ENCODE measurements at regions not wholly inside any gene's neighbourhood (a gene's known extent, or its start where the extent isn't known, plus 50 kb on each side); places are given as distances from the start of the nearest gene placed in this dataset.

- Histone ChIP-seq H3K27me3 (ENCODE audit: low read depth, low read length) (peaks cover 39% of the 10 kb centered on the region), H3K36me3 (replicated peaks; ENCODE audit: low read depth, low read length) (no peaks in the 10 kb centered on the region), H3K9me3 (ENCODE audit: insufficient read depth, low read length) (no peaks in the 10 kb centered on the region), H3K27ac (ENCODE audit: low read length) (no peak overlapping the region), H3K4me2 (ENCODE audit: low read length) (no peak overlapping the region), H3K4me1 (ENCODE audit: low read length) (no peaks in the 10 kb centered on the region), H3K79me2 (ENCODE audit: low read length) (no peaks in the 10 kb centered on the region), H2AFZ (ENCODE audit: low read depth, low read length) (no peak overlapping the region), H4K20me1 (ENCODE audit: insufficient read depth, low read length) (no peaks in the 10 kb centered on the region), H3K9ac (ENCODE audit: low read length) (no peak overlapping the region), H3K4me3 (ENCODE audit: low read length) (no peak overlapping the region)
- TF ChIP-seq EZH2phosphoT487 (IDR thresholded peaks at IDR 0.05; ENCODE audit: low read depth), result no peak
- TF ChIP-seq CTCF (IDR thresholded peaks at IDR 0.05; ENCODE audit: low read depth, low read length), result no peak
These were observed 269.3 kb downstream of the BUD13 start for GRCh38 chr11:116503216-116504160.

DNA sequence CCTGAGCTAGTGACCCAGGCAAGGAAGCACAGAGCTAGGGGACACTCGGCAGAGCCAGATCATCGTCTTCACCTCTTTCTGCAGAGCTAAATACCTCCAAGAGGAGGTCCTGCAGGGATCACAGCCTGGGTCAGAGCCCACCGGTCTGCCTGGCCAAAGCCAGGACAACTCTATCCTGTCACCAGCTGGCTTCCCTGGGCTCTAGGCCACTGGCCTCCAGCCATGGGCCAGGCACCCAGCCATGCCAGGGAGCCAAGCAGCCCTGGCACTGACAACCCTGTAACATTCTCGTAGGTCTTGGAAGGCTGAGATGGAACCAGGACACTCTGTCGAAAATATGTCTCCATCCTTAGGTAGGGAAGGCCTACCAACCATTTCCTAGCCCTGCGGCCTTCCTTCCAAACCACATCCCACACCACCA lies 270.1 kb downstream of the BUD13 start:
- Histone ChIP-seq H3K9ac (ENCODE audit: low read length) (no peak overlapping the region), H3K27ac (ENCODE audit: low read length) (no peak overlapping the region), H3K4me2 (ENCODE audit: low read length) (no peak overlapping the region), H4K20me1 (ENCODE audit: insufficient read depth, low read length) (no peaks in the 10 kb centered on the region), H3K79me2 (ENCODE audit: low read length) (no peaks in the 10 kb centered on the region), H3K9me3 (ENCODE audit: insufficient read depth, low read length) (no peaks in the 10 kb centered on the region), H3K27me3 (ENCODE audit: low read depth, low read length) (peaks cover 31% of the 10 kb centered on the region), H3K4me3 (ENCODE audit: low read length) (no peak overlapping the region), H2AFZ (ENCODE audit: low read depth, low read length) (no peak overlapping the region), H3K36me3 (replicated peaks; ENCODE audit: low read depth, low read length) (no peaks in the 10 kb centered on the region), H3K4me1 (ENCODE audit: low read length) (no peaks in the 10 kb centered on the region)
- TF ChIP-seq EZH2phosphoT487 (IDR thresholded peaks at IDR 0.05; ENCODE audit: low read depth) (no peak), CTCF (IDR thresholded peaks at IDR 0.05; ENCODE audit: low read depth, low read length) (no peak)

GRCh38 chr11:116501728-116502127 lies 271.1 kb downstream of the BUD13 start:
- Histone ChIP-seq H2AFZ (ENCODE audit: low read depth, low read length) (no peak overlapping the region), H3K9me3 (ENCODE audit: insufficient read depth, low read length) (no peaks in the 10 kb centered on the region), H3K79me2 (ENCODE audit: low read length) (no peaks in the 10 kb centered on the region), H3K4me2 (ENCODE audit: low read length) (no peak overlapping the region), H3K4me3 (ENCODE audit: low read length) (no peak overlapping the region), H3K9ac (ENCODE audit: low read length) (no peak overlapping the region), H3K27ac (ENCODE audit: low read length) (no peak overlapping the region), H3K27me3 (ENCODE audit: low read depth, low read length) (peaks cover 21% of the 10 kb centered on the region), H4K20me1 (ENCODE audit: insufficient read depth, low read length) (no peaks in the 10 kb centered on the region), H3K36me3 (replicated peaks; ENCODE audit: low read depth, low read length) (no peaks in the 10 kb centered on the region), H3K4me1 (ENCODE audit: low read length) (no peaks in the 10 kb centered on the region)
- no peak for TF ChIP-seq EZH2phosphoT487 (IDR thresholded peaks at IDR 0.05; ENCODE audit: low read depth)
- no peak for TF ChIP-seq CTCF (IDR thresholded peaks at IDR 0.05; ENCODE audit: low read depth, low read length)

GRCh38 chr11:116500947-116501602 lies 271.7 kb downstream of the BUD13 start:
- Histone ChIP-seq H3K9me3 (ENCODE audit: insufficient read depth, low read length) (no peaks in the 10 kb centered on the region), H3K27ac (ENCODE audit: low read length) (no peak overlapping the region), H3K79me2 (ENCODE audit: low read length) (no peaks in the 10 kb centered on the region), H3K9ac (ENCODE audit: low read length) (no peak overlapping the region), H3K4me1 (ENCODE audit: low read length) (no peaks in the 10 kb centered on the region), H2AFZ (ENCODE audit: low read depth, low read length) (no peak overlapping the region), H3K4me2 (ENCODE audit: low read length) (no peak overlapping the region), H3K36me3 (replicated peaks; ENCODE audit: low read depth, low read length) (no peaks in the 10 kb centered on the region), H3K4me3 (ENCODE audit: low read length) (no peak overlapping the region), H4K20me1 (ENCODE audit: insufficient read depth, low read length) (no peaks in the 10 kb centered on the region), H3K27me3 (ENCODE audit: low read depth, low read length) (peaks cover 15% of the 10 kb centered on the region)
- TF ChIP-seq EZH2phosphoT487 (IDR thresholded peaks at IDR 0.05; ENCODE audit: low read depth) (no peak), CTCF (IDR thresholded peaks at IDR 0.05; ENCODE audit: low read depth, low read length) (no peak)

All from OCI-LY3 (cell line).